ENCODE measurements at regions not wholly inside any gene's neighbourhood (a gene's known extent, or its start where the extent isn't known, plus 50 kb on each side); places are given as distances from the start of the nearest gene placed in this dataset.

- TF ChIP-seq CTCF (IDR thresholded peaks at IDR 0.05; ENCODE audit: low read depth, low read length, missing control alignments): no peak
- no peak for DNase-seq (ENCODE audit: low read depth)
- H3K4me3 ChIP-seq (ENCODE audit: low read depth, low read length): no peak overlapping the region
- in situ Hi-C loops (cut with HindIII; ENCODE audit: low sequenced_read_pairs): no loop called here
Measured at GRCh38 chr6:14512246-14512645, 394.7 kb downstream of the CD83 start.

- DNase-seq (ENCODE audit: low read depth): no peak
- TF ChIP-seq CTCF (IDR thresholded peaks at IDR 0.05; ENCODE audit: low read depth, low read length, missing control alignments): no peak
- no peak overlapping the region for H3K4me3 ChIP-seq (ENCODE audit: low read depth, low read length)
- in situ Hi-C loops (cut with HindIII; ENCODE audit: low sequenced_read_pairs): no loop called here
Measured at GRCh38 chr6:14513496-14514393, 396.2 kb downstream of the CD83 start.

- no peak overlapping the region for H3K4me3 ChIP-seq (ENCODE audit: low read depth, low read length)
- no peak for TF ChIP-seq CTCF (IDR thresholded peaks at IDR 0.05; ENCODE audit: low read depth, low read length, missing control alignments)
- in situ Hi-C loops (cut with HindIII; ENCODE audit: low sequenced_read_pairs): no loop called here
- no peak for DNase-seq (ENCODE audit: low read depth)
Measured at GRCh38 chr6:14516956-14517355, 399.4 kb downstream of the CD83 start.

GRCh38 chr6:14517516-14518105, 400.0 kb downstream of the CD83 start:
- TF ChIP-seq CTCF (IDR thresholded peaks at IDR 0.05; ENCODE audit: low read depth, low read length, missing control alignments): no peak
- DNase-seq (ENCODE audit: low read depth): no peak
- in situ Hi-C loops (cut with HindIII; ENCODE audit: low sequenced_read_pairs): no loop called here
- H3K4me3 ChIP-seq (ENCODE audit: low read depth, low read length): no peak overlapping the region

- H3K4me3 ChIP-seq (ENCODE audit: low read depth, low read length): no peak overlapping the region
- TF ChIP-seq CTCF (IDR thresholded peaks at IDR 0.05; ENCODE audit: low read depth, low read length, missing control alignments): no peak
- in situ Hi-C loops (cut with HindIII; ENCODE audit: low sequenced_read_pairs): no loop called here
- DNase-seq (ENCODE audit: low read depth): peak; percentile 9
Measured at GRCh38 chr6:14518515-14519217, 401.1 kb downstream of the CD83 start.

GRCh38 chr6:14520029-14520428, 402.5 kb downstream of the CD83 start:
- in situ Hi-C loops (cut with HindIII; ENCODE audit: low sequenced_read_pairs): no loop called here
- no peak for DNase-seq (ENCODE audit: low read depth)
- no peak overlapping the region for H3K4me3 ChIP-seq (ENCODE audit: low read depth, low read length)
- TF ChIP-seq CTCF (IDR thresholded peaks at IDR 0.05; ENCODE audit: low read depth, low read length, missing control alignments): no peak

All from astrocyte of the cerebellum (primary cell).